Activated CD8-positive, alpha-beta T cell treated with anti-CD3 and anti-CD28 coated beads for 36 hours (primary cell): ENCODE measurements at regions not wholly inside any gene's neighbourhood (a gene's known extent, or its start where the extent isn't known, plus 50 kb on each side); places are given as distances from the start of the nearest gene placed in this dataset.

Source experiments
- ATAC-seq: fragments of 200-7000 bp; cut with Tn5 transposase; one replicate; pipeline ENCODE4 v1.10.0; 2021; ENCODE audit warnings: mild to moderate bottlenecking, moderate library complexity
- CTCF ChIA-PET: fragments of 350-600 bp; sonication (Branson Sonifier 250); formaldehyde crosslinking; loops from one replicate; lab custom pipeline; 2021; ENCODE audit warnings: antibody characterized with exemption; lab: Charles Lee
- POLR2A ChIA-PET: fragments of 350-600 bp; sonication (Branson Sonifier 250); formaldehyde crosslinking; loops from one replicate; lab custom pipeline; 2021; ENCODE audit warnings: antibody characterized with exemption; lab: Charles Lee
- DNase-seq: peaks from one replicate; pipeline ENCODE4 v3.0.0-alpha.2; 2020
- H3K27ac Mint-ChIP-seq: one replicate; pipeline ENCODE4 v1.8.0; 2021; ENCODE audit warnings: mild to moderate bottlenecking, mixed read lengths
- H3K27me3 Mint-ChIP-seq: one replicate; pipeline ENCODE4 v1.8.0; 2021; ENCODE audit warnings: mixed read lengths
- H3K36me3 Mint-ChIP-seq: one replicate; pipeline ENCODE4 v1.8.0; 2021; ENCODE audit warnings: low read depth, mixed read lengths
- H3K4me1 Mint-ChIP-seq: one replicate; pipeline ENCODE4 v1.8.0; 2021; ENCODE audit warnings: low read depth, mixed read lengths
- H3K4me3 Mint-ChIP-seq: one replicate; pipeline ENCODE4 v1.8.0; 2021; ENCODE audit warnings: mild to moderate bottlenecking, moderate library complexity, mixed read lengths
- H3K9me3 Mint-ChIP-seq: one replicate; pipeline ENCODE4 v1.8.0; 2021; ENCODE audit warnings: mixed read lengths
- CTCF ChIP-seq: fragments of 200-600 bp; IDR thresholded peaks from one replicate; pipeline ENCODE4 v1.8.0; 2022; ENCODE audit warnings: antibody characterized with exemption, mild to moderate bottlenecking
- intact Hi-C: fragments of 100-400 bp; cut with micrococcal nuclease; formaldehyde crosslinking; loops from one replicate; pipeline ENCODE4 v1.10.0; 2022

- Mint-ChIP-seq H3K27me3 (no peaks in the 10 kb centered on the region), H3K36me3 (no peaks in the 10 kb centered on the region), H3K4me3 (no peak overlapping the region), H3K4me1 (no peaks in the 10 kb centered on the region), H3K9me3 (no peaks in the 10 kb centered on the region), H3K27ac (no peak overlapping the region)
- peak; percentile 31 for ATAC-seq
- intact Hi-C loops, result no loop called here
- POLR2A ChIA-PET, result no interaction called here
- CTCF ChIA-PET, result no interaction called here
- TF ChIP-seq CTCF, result no peak
- DNase-seq, result no peak
Observed at GRCh38 chr11:134740590-134741261, 328.7 kb upstream of the B3GAT1 start.

DNA sequence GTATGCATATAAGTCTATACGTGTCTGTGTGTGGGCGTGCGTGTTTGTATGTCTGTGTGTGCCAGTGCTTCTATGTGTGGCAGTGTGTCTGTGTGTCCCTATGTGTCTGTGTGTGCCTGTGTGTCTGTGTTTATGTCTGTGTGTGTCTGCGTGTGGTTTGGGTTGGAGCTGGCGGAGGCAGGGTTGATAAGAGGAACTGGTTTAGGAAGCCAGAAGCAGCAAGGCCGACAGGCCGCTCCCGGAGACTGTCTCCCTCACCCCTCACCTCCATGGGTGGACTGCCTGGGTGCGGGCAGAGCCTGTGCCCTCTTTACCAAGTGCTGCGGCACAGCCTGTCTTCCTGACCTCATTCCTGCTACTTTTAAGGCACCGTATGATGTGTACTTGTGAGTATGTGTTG lies 327.1 kb upstream of the B3GAT1 start:
- POLR2A ChIA-PET, result no interaction called here
- Mint-ChIP-seq H3K27ac (no peak overlapping the region), H3K4me1 (peaks cover 3% of the 10 kb centered on the region), H3K27me3 (peaks cover 3% of the 10 kb centered on the region), H3K9me3 (no peaks in the 10 kb centered on the region), H3K36me3 (no peaks in the 10 kb centered on the region), H3K4me3 (no peak overlapping the region)
- no peak for DNase-seq
- ATAC-seq, result no peak
- CTCF ChIA-PET, result no interaction called here
- TF ChIP-seq CTCF, result no peak
- intact Hi-C loops, result no loop called here

GRCh38 chr11:134738581-134738980 lies 326.5 kb upstream of the B3GAT1 start:
- Mint-ChIP-seq H3K36me3 (no peaks in the 10 kb centered on the region), H3K27ac (no peak overlapping the region), H3K4me3 (no peak overlapping the region), H3K9me3 (no peaks in the 10 kb centered on the region), H3K4me1 (peaks cover 3% of the 10 kb centered on the region), H3K27me3 (peaks cover 4% of the 10 kb centered on the region)
- ChIA-PET POLR2A (no interaction called here), CTCF (no interaction called here)
- TF ChIP-seq CTCF, result no peak
- intact Hi-C loops, result no loop called here
- ATAC-seq, result no peak
- no peak for DNase-seq

GRCh38 chr11:134737563-134738510 lies 325.8 kb upstream of the B3GAT1 start:
- Mint-ChIP-seq H3K4me3 (no peak overlapping the region), H3K9me3 (no peaks in the 10 kb centered on the region), H3K27ac (no peak overlapping the region), H3K36me3 (no peaks in the 10 kb centered on the region), H3K27me3 (peaks cover 6% of the 10 kb centered on the region), H3K4me1 (peaks cover 3% of the 10 kb centered on the region)
- TF ChIP-seq CTCF, result no peak
- intact Hi-C loops, result no loop called here
- DNase-seq, result no peak
- ATAC-seq, result no peak
- CTCF ChIA-PET, result no interaction called here
- POLR2A ChIA-PET, result no interaction called here
